ENCODE measurements at regions not wholly inside any gene's neighbourhood (a gene's known extent, or its start where the extent isn't known, plus 50 kb on each side); places are given as distances from the start of the nearest gene placed in this dataset.

DNA sequence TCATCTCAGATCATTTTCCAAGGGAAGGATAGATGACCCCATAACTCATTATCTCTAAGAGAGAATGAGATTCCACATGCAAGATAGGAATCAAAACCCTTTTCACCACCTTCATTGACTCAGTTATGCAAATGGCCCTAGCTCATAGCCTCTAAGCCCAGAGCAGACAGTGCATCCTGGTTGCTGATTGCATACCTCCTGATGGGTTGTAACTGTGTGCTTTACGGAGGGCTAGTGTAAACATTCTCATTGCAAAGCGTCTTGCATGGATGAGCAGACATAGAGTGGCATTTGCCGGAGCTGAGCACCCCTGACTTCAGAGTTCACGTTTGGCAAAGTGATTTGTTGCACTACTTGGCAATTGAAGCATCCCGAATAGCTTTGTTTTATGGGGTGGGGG, 151.0 kb downstream of the VCX3A start:
- H3K9ac ChIP-seq (ENCODE audit: low read depth, low read length) = no peak overlapping the region
- H3K4me1 ChIP-seq (ENCODE audit: insufficient read depth, low read length) = peaks cover 12% of the 10 kb centered on the region; the same call in 1 of the 2 replicates
- H3K9me3 ChIP-seq (ENCODE audit: control insufficient read depth, insufficient read depth, low read length) = no peaks in the 10 kb centered on the region

DNA sequence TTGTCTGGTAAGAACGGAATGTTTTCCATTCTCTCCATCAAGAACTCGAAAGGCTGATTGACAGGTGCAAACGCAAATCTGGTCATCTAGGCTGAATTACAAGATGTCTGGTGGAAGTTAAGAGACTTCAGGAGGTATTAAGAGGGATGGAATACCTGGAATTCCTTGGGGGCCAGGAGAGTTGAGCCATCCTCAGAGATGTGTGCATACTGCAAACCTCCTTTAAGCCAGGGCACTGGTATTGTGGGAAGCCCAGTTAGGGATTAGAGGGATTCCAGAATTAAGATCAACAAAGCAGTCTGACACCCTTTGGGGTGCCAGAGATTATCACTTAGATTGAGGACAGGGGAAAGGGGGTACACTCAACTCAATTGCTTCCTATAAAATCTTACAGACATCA, 151.4 kb downstream of the VCX3A start:
- H3K9ac ChIP-seq (ENCODE audit: low read depth, low read length) = no peak overlapping the region
- H3K36me3 ChIP-seq (ENCODE audit: insufficient read depth, low read length) = no peaks in the 10 kb centered on the region; the same call in 1 of the 2 replicates
- H3K9me3 ChIP-seq (ENCODE audit: control insufficient read depth, insufficient read depth, low read length) = no peaks in the 10 kb centered on the region
- peaks cover 12% of the 10 kb centered on the region; the same call in 1 of the 2 replicates for H3K4me1 ChIP-seq (ENCODE audit: insufficient read depth, low read length)

More for the DNA sequence above, 151.0 kb downstream of the VCX3A start:
- H3K36me3 ChIP-seq (ENCODE audit: insufficient read depth, low read length) = no peaks in the 10 kb centered on the region; the same call in 1 of the 2 replicates

DNA sequence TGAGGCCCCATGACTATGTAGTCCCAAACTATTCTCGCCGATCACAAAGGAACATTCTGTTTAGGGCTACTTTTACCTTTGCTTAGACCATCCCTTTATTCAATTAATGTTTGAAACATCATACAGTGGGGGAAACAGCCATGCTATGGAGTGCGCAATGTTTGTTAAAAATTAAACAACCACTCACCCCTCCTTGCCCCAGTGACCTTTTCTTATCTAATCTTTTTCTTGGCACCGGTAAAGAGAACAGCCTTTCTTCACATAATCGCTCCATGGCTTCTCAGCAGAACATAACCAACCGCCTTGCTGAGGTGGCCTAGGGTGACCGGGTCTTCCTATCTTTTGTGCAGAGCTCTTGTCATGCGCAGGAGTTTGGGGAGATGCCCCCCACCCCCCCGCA, 152.6 kb downstream of the VCX3A start:
- H3K4me1 ChIP-seq (ENCODE audit: insufficient read depth, low read length) = peaks cover 12% of the 10 kb centered on the region; the same call in 1 of the 2 replicates
- no peaks in the 10 kb centered on the region; the same call in 1 of the 2 replicates for H3K36me3 ChIP-seq (ENCODE audit: insufficient read depth, low read length)
- no peaks in the 10 kb centered on the region for H3K9me3 ChIP-seq (ENCODE audit: control insufficient read depth, insufficient read depth, low read length)
- H3K9ac ChIP-seq (ENCODE audit: low read depth, low read length) = no peak overlapping the region

DNA sequence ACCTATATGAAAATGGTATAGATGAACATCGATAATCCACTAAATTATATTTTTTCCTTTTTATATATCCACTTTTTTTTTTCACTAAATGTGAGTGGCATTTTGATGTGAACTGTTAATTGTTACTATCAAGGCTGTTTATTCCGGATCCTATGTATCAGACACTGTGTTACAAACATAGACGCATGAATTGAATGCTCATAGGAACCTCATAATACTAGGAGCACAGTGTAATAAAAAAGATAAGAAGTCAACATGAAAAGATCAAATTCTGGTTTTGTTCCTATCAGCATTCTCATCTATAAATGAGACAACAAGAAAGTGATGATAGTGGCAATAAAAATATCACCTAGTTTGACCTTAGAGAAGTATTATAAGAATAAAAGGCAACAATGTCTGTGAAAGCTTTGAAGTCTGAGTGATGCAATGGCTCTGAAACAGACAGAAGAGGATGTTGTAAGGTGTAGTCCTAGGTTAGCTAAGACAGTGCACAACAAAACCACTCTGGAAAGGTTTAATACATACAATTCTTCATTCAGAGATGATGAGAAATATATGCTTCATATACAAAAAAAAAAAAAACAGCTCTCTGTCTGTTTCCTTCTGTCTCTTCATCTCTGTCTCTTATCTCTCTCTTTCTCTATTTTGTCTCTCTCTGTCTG, 148.6 kb upstream of the NLGN4X start:
- Histone ChIP-seq H3K9ac (ENCODE audit: low read depth, low read length) (no peak overlapping the region), H3K4me1 (ENCODE audit: insufficient read depth, low read length) (no peaks in the 10 kb centered on the region), H3K36me3 (ENCODE audit: insufficient read depth, low read length) (no peaks in the 10 kb centered on the region; the same call in 1 of the 2 replicates), H3K9me3 (ENCODE audit: control insufficient read depth, insufficient read depth, low read length) (no peaks in the 10 kb centered on the region)

DNA sequence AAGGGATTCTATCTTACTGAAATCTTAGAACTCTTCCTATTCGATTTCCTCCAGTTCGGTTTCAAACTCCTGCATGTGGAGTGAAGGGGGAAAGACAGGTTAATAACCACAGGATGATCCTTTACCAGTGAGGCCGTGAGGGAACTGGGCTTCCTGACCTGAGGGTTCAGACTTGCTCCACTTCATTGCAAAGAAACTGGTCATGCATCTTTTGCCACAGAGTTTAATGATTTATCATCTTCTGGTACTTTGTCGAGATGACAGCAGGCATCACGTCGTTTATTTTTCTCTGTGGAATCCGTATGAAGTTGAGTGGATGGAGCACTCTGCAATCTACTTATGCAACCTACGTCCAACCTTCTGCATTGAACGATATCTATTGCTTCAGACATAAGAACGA, 145.9 kb upstream of the NLGN4X start:
- H3K36me3 ChIP-seq (ENCODE audit: insufficient read depth, low read length) = no peaks in the 10 kb centered on the region

DNA sequence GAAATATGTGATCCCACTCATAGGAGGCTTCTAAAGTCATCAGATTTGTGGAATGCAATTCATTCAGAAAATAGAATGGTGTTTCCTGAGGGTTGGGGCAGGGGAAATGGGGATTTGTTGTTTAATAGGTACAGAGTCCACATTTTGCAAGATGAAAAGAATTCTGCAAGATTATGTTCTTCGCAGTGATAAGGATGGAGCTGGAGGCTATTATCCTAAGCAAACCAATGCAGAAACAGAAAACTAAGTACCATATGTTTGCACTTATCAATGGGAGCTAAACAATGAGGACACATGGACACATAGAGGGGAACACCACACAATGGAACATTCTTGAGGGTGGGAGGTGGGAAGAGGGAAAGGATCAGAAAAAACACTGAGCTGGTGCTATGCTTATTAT, 144.3 kb upstream of the NLGN4X start:
- Histone ChIP-seq H3K9ac (ENCODE audit: low read depth, low read length) (no peak overlapping the region), H3K36me3 (ENCODE audit: insufficient read depth, low read length) (no peaks in the 10 kb centered on the region), H3K4me1 (ENCODE audit: insufficient read depth, low read length) (no peaks in the 10 kb centered on the region)

More for the DNA sequence above, 145.9 kb upstream of the NLGN4X start:
- H3K4me1 ChIP-seq (ENCODE audit: insufficient read depth, low read length) = no peaks in the 10 kb centered on the region
- no peaks in the 10 kb centered on the region for H3K9me3 ChIP-seq (ENCODE audit: control insufficient read depth, insufficient read depth, low read length)
- H3K9ac ChIP-seq (ENCODE audit: low read depth, low read length) = no peak overlapping the region

DNA sequence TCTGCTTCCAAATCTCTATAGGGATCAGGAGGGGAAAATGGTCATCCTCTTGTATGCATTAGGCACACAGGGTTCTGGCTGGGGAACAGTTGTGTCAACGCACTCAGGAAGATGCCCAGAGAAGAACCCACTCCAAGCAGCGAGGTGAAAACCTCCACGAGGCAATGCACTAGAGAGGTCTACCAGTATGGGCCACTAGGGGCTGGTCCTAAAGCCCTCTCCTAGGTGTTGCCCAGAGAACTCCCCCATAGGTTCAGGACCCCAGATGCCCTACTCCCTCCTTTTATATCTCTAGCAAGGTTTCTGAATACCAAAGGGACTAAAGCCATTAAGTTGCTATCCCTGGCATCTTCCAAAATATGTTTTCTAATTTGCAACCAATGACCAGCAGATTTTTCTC, 142.7 kb upstream of the NLGN4X start:
- Histone ChIP-seq H3K36me3 (ENCODE audit: insufficient read depth, low read length) (no peaks in the 10 kb centered on the region), H3K4me1 (ENCODE audit: insufficient read depth, low read length) (no peaks in the 10 kb centered on the region), H3K9ac (ENCODE audit: low read depth, low read length) (no peak overlapping the region), H3K9me3 (ENCODE audit: control insufficient read depth, insufficient read depth, low read length) (no peaks in the 10 kb centered on the region)

More for the DNA sequence above, 144.3 kb upstream of the NLGN4X start:
- no peaks in the 10 kb centered on the region for H3K9me3 ChIP-seq (ENCODE audit: control insufficient read depth, insufficient read depth, low read length)

DNA sequence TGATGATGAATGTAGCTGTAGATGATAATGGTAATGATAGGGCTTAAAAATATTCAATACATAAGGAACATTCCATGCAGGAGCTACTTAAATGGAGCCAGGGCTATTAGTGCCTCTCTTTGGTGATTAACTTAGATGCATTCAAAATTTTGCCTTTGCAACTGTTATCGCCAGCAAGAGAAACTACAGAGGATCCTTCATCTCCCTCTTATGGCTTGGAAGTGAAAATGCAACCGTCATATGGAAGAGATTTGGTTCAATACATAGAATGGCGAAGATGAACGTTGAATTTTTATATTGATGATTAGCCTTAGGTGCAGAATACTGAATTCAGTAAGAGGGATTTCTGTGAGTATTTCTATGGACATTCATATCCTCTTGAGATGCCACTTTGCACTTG, 134.5 kb upstream of the NLGN4X start:
- H3K4me1 ChIP-seq (ENCODE audit: insufficient read depth, low read length) = 0 out of 2 replicates have a peak, but pooled peaks cover 2% of the 10 kb centered on the region
- H3K9ac ChIP-seq (ENCODE audit: low read depth, low read length) = no peak overlapping the region
- no peaks in the 10 kb centered on the region for H3K9me3 ChIP-seq (ENCODE audit: control insufficient read depth, insufficient read depth, low read length)
- no peaks in the 10 kb centered on the region for H3K36me3 ChIP-seq (ENCODE audit: insufficient read depth, low read length)

DNA sequence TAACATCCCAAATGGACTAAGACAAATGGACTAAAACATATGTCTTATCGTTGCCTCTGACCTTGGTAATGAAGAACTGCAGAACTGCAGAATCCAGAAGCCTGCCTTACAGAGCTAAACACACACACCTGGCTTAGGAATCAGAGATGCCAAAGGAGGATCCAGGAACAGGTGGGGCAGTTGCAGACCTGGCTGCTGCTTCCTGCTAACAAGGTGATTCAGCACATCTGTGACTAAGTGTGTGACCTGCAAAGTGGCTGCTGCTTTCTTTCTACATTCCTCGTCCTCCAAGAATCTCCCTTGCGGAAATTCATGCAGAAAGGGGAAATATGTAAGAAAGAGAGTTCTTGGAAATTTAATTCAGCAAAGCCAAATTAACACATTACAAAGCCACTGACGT, 96.8 kb upstream of the NLGN4X start:
- Histone ChIP-seq H3K9me3 (ENCODE audit: control insufficient read depth, insufficient read depth, low read length) (peaks cover 4% of the 10 kb centered on the region; the same call in 1 of the 2 replicates), H3K9ac (ENCODE audit: low read depth, low read length) (no peak overlapping the region), H3K36me3 (ENCODE audit: insufficient read depth, low read length) (no peaks in the 10 kb centered on the region), H3K4me1 (ENCODE audit: insufficient read depth, low read length) (peaks cover 10% of the 10 kb centered on the region)

DNA sequence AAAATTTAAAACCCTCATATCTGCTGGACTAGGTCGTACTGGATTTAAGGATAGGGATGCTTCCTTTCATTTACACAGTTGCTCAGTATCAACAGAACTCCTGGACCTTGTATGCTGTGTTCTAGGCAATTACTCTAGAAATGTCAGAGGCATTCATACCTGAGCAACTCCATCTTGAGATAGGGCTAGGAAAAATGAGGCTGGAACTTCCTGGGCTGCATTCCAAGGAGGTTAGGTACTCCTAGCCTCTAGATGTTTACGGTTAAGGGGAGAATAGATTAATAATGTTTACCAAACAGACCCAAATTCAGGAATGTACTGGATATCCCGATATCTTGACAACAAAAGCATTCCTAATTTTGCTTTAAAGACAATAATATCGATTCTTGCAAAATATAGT, 84.7 kb upstream of the NLGN4X start:
- H3K4me1 ChIP-seq (ENCODE audit: insufficient read depth, low read length) = peaks cover 6% of the 10 kb centered on the region; the same call in 1 of the 2 replicates
- H3K36me3 ChIP-seq (ENCODE audit: insufficient read depth, low read length) = no peaks in the 10 kb centered on the region
- H3K9me3 ChIP-seq (ENCODE audit: control insufficient read depth, insufficient read depth, low read length) = peaks cover 10% of the 10 kb centered on the region
- H3K9ac ChIP-seq (ENCODE audit: low read depth, low read length) = no peak overlapping the region

DNA sequence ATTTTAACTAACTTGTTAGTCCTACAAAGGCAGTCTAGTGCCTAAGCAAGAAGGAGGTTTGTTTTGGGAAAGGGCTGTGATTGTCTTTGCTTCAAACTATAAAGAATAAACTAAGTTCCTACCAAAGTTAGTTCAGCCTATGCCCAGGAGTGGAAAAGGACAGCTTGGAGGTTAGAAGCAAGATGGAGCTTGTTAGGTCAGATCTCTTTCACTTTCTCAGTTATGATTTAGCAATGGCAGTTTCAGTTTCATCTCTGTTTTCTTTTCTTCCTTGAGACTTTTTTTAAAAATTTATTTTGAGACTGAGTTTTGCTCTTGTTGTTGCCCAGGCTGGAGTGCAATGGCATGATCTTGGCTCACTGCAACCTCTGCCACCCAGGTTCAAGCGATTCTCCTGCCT, 82.9 kb upstream of the NLGN4X start:
- Histone ChIP-seq H3K9me3 (ENCODE audit: control insufficient read depth, insufficient read depth, low read length) (peaks cover 10% of the 10 kb centered on the region), H3K9ac (ENCODE audit: low read depth, low read length) (no peak overlapping the region), H3K4me1 (ENCODE audit: insufficient read depth, low read length) (peaks cover 11% of the 10 kb centered on the region), H3K36me3 (ENCODE audit: insufficient read depth, low read length) (no peaks in the 10 kb centered on the region)

DNA sequence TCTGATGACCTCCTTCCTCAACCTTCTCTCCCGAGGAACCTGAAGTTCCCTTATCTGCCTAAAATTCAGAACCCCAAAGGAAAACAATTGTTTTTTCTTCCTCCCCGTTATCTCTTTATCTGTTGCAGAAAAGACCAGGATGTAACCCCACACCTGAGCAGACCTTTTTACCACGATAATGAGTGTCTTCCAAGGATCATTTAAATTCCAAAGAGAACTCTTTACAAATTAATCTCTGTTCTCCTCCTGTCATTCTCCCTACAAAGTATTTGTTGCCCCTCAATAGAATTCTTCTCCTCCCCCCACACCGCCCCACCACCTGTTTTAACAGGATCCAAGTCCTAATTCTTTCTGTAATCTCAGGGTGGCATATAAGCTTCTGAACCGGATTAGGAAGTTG, 78.5 kb upstream of the NLGN4X start:
- peaks cover 10% of the 10 kb centered on the region for H3K9me3 ChIP-seq (ENCODE audit: control insufficient read depth, insufficient read depth, low read length)
- H3K36me3 ChIP-seq (ENCODE audit: insufficient read depth, low read length) = no peaks in the 10 kb centered on the region
- H3K9ac ChIP-seq (ENCODE audit: low read depth, low read length) = no peak overlapping the region
- H3K4me1 ChIP-seq (ENCODE audit: insufficient read depth, low read length) = peaks cover 6% of the 10 kb centered on the region

DNA sequence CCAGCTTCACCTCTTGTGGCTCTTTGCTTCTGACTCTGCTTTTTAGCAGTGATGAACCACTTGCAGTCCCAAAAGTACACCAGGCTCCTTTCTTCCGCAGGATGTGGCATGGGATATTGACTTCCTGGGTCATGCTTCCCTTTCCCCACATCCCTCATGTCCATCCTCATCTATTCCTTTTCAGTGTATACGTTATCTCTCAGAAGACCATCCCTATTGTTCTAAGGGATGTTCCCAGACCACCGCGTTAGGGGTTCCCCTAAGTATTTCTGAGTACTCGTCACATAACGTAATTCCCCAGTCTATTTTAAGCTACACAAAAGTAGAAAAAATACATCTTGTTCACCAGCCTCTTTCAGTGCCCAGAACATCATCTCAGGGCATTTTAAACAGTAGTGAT, 71.1 kb upstream of the NLGN4X start:
- no peaks in the 10 kb centered on the region; the same call in 1 of the 2 replicates for H3K36me3 ChIP-seq (ENCODE audit: insufficient read depth, low read length)
- H3K9ac ChIP-seq (ENCODE audit: low read depth, low read length) = no peak overlapping the region
- H3K4me1 ChIP-seq (ENCODE audit: insufficient read depth, low read length) = no peaks in the 10 kb centered on the region
- no peaks in the 10 kb centered on the region for H3K9me3 ChIP-seq (ENCODE audit: control insufficient read depth, insufficient read depth, low read length)

DNA sequence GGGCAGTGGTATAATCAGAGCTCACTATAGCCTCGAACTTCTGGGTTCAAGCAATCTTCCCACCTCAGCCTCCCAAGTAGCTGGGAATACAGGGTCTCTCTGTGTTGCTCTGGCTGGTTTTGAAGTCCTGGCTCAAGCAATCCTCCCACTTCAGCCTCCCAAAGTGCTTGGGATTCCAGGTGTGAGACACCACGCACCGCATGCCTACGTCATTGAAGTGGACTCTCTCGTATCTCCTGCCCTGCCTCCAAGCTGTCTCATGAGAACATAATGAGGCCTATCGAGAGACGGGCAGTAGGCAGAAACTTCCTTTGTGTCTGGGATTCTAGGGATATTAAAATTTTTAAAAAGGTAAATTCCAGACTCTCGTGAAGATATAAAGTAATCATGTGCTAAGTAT, 65.0 kb upstream of the NLGN4X start:
- no peaks in the 10 kb centered on the region for H3K9me3 ChIP-seq (ENCODE audit: control insufficient read depth, insufficient read depth, low read length)
- no peaks in the 10 kb centered on the region for H3K36me3 ChIP-seq (ENCODE audit: insufficient read depth, low read length)
- no peaks in the 10 kb centered on the region for H3K4me1 ChIP-seq (ENCODE audit: insufficient read depth, low read length)
- no peak overlapping the region for H3K9ac ChIP-seq (ENCODE audit: low read depth, low read length)

DNA sequence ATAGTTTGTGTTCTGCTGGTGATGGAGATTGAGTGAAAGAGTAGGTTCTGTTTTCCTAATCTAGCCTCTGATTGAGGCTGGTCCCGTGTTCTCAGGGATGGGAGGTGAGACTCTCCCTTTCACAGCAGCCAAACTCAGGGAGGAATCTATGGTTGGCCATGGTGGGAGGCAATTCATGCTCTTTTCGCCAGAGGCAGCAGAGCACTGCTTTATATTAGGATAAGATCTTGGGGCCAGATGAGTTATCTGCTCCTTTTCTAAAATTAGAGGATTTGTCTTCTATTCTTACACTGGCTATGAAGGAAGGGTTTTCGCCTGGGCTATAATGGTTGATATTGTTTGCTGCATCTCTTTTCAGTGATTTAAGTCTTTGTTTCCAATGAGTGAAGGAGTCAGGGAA, 63.9 kb upstream of the NLGN4X start:
- H3K9me3 ChIP-seq (ENCODE audit: control insufficient read depth, insufficient read depth, low read length) = no peaks in the 10 kb centered on the region
- no peaks in the 10 kb centered on the region for H3K36me3 ChIP-seq (ENCODE audit: insufficient read depth, low read length)
- no peak overlapping the region for H3K9ac ChIP-seq (ENCODE audit: low read depth, low read length)
- no peaks in the 10 kb centered on the region for H3K4me1 ChIP-seq (ENCODE audit: insufficient read depth, low read length)
